Tibial artery (tissue), 4 donors: ENCODE measurements at regions not wholly inside any gene's neighbourhood (a gene's known extent, or its start where the extent isn't known, plus 50 kb on each side); places are given as distances from the start of the nearest gene placed in this dataset.

Source experiments
- DNase-seq, 2 donors: peaks; one replicate each; pipeline ENCODE4 v3.0.0-alpha.2; 2019
- H3K27ac ChIP-seq, 2 donors: fragments of 200-600 bp; sonication (generic) in 1 of 2; 1 replicate in 1 of 2; 2 replicates in 1 of 2; pipeline ENCODE4 v1.5.1; 2018 to 2019; ENCODE audit warnings: mild to moderate bottlenecking in 1 of 2
- H3K27me3 ChIP-seq, 2 donors: fragments of 200-600 bp; sonication (generic) in 1 of 2; one replicate each; pipeline versions ENCODE4 v1.5.1 to v1.6.0; 2016 to 2019
- H3K36me3 ChIP-seq, 3 donors: fragments of 200-600 bp; sonication (generic) in 2 of 3; one replicate each; pipeline ENCODE4 v1.5.1; 2016 to 2019; ENCODE audit warnings: mild to moderate bottlenecking in 2 of 3
- H3K4me1 ChIP-seq, 4 donors: fragments of 200-600 bp; sonication (generic) in 2 of 4; 1 replicate in 3 of 4; 2 replicates in 1 of 4; pipeline ENCODE4 v1.5.1; 2016 to 2019
- H3K4me3 ChIP-seq, 2 donors: fragments of 200-600 bp; sonication (generic) in 1 of 2; 1 replicate in 1 of 2; 2 replicates in 1 of 2; pipeline ENCODE4 v1.5.1; 2018 to 2019; ENCODE audit warnings: mild to moderate bottlenecking in 2 of 2
- H3K9me3 ChIP-seq, 3 donors: fragments of 200-600 bp; sonication (generic) in 1 of 3; one replicate each; pipeline ENCODE4 v1.5.1; 2016 to 2019
- CTCF ChIP-seq, 2 experiments: fragments of 200-600 bp in 1 of 2; fragments of 450-650 bp in 1 of 2; IDR thresholded peaks; one replicate each; pipeline ENCODE4 v1.5.1; 2017 to 2019; ENCODE audit warnings: antibody characterized with exemption in 2 of 2, mild to moderate bottlenecking in 1 of 2, moderate library complexity in 1 of 2
- intact Hi-C: fragments of 100-400 bp; cut with DNase I; formaldehyde crosslinking; loops from one replicate; pipeline ENCODE4 v1.15.0; 2023; ENCODE audit warnings: low total_unique reads

- H3K4me1 ChIP-seq = no peaks in the 10 kb centered on the region
- DNase-seq = no peak
- no peak overlapping the region for H3K4me3 ChIP-seq
- intact Hi-C loops = no loop called here
- no peak overlapping the region for H3K27ac ChIP-seq
- no peaks in the 10 kb centered on the region for H3K36me3 ChIP-seq
- TF ChIP-seq CTCF (IDR thresholded peaks at IDR 0.05) = no peak
- H3K9me3 ChIP-seq = no peaks in the 10 kb centered on the region
- H3K27me3 ChIP-seq = no peaks in the 10 kb centered on the region
Observed at GRCh38 chr11:109526931-109527330, 104.9 kb downstream of the C11orf87 start.

GRCh38 chr11:109527496-109527895, 105.5 kb downstream of the C11orf87 start:
- Histone ChIP-seq H3K36me3 (no peaks in the 10 kb centered on the region), H3K27me3 (no peaks in the 10 kb centered on the region), H3K9me3 (no peaks in the 10 kb centered on the region), H3K4me1 (no peaks in the 10 kb centered on the region), H3K27ac (no peak overlapping the region), H3K4me3 (no peak overlapping the region)
- TF ChIP-seq CTCF (IDR thresholded peaks at IDR 0.05) = no peak
- intact Hi-C loops = no loop called here
- no peak for DNase-seq

- no peak for DNase-seq
- Histone ChIP-seq H3K4me1 (peaks cover 0 to 10% (median 0%) of the 10 kb centered on the region in 4 donors), H3K9me3 (no peaks in the 10 kb centered on the region), H3K4me3 (no peak overlapping the region), H3K27ac (no peak overlapping the region), H3K36me3 (no peaks in the 10 kb centered on the region), H3K27me3 (no peaks in the 10 kb centered on the region)
- TF ChIP-seq CTCF (IDR thresholded peaks at IDR 0.05) = no peak
- intact Hi-C loops = no loop called here
Observed at GRCh38 chr11:109547356-109548027, 125.5 kb downstream of the C11orf87 start.

- H3K4me1 ChIP-seq = peaks cover 0 to 7% (median 0%) of the 10 kb centered on the region in 4 donors
- TF ChIP-seq CTCF (IDR thresholded peaks at IDR 0.05) = no peak
- H3K4me3 ChIP-seq = no peak overlapping the region
- H3K27ac ChIP-seq = no peak overlapping the region
- no peaks in the 10 kb centered on the region for H3K36me3 ChIP-seq
- intact Hi-C loops = no loop called here
- no peaks in the 10 kb centered on the region for H3K9me3 ChIP-seq
- DNase-seq = no peak
- no peaks in the 10 kb centered on the region for H3K27me3 ChIP-seq
Observed at GRCh38 chr11:109552376-109552775, 130.4 kb downstream of the C11orf87 start.

GRCh38 chr11:109553284-109553683, 131.3 kb downstream of the C11orf87 start:
- Histone ChIP-seq H3K9me3 (peaks cover 0 to 2% (median 0%) of the 10 kb centered on the region in 3 donors), H3K27ac (no peak overlapping the region), H3K4me1 (no peaks in the 10 kb centered on the region), H3K4me3 (no peak overlapping the region), H3K36me3 (no peaks in the 10 kb centered on the region), H3K27me3 (no peaks in the 10 kb centered on the region)
- intact Hi-C loops = no loop called here
- no peak for DNase-seq
- no peak for TF ChIP-seq CTCF (IDR thresholded peaks at IDR 0.05)

GRCh38 chr11:109554951-109555350, 133.0 kb downstream of the C11orf87 start:
- Histone ChIP-seq H3K27me3 (no peaks in the 10 kb centered on the region), H3K4me3 (no peak overlapping the region), H3K36me3 (no peaks in the 10 kb centered on the region), H3K9me3 (peaks cover 0 to 7% (median 0%) of the 10 kb centered on the region in 3 donors), H3K27ac (no peak overlapping the region), H3K4me1 (no peaks in the 10 kb centered on the region)
- no peak for TF ChIP-seq CTCF (IDR thresholded peaks at IDR 0.05)
- no peak for DNase-seq
- intact Hi-C loops = no loop called here
